ENCODE measurements at regions not wholly inside any gene's neighbourhood (a gene's known extent, or its start where the extent isn't known, plus 50 kb on each side); places are given as distances from the start of the nearest gene placed in this dataset.

GRCh38 chr2:181367906-181368435, 89.2 kb upstream of the ITGA4 start:
- TF ChIP-seq CTCF (IDR thresholded peaks at IDR 0.05) = no peak
- TF ChIP-seq EZH2 (IDR thresholded peaks at IDR 0.05) = no peak

Data from neural progenitor cell (in vitro differentiated cells).